ENCODE measurements at regions not wholly inside any gene's neighbourhood (a gene's known extent, or its start where the extent isn't known, plus 50 kb on each side); places are given as distances from the start of the nearest gene placed in this dataset.
"Not testable (repeated sequence)": the region's sequence is repeated elsewhere in the genome, so short reads cannot be mapped to it uniquely, and the experiment has no call there.

DNA sequence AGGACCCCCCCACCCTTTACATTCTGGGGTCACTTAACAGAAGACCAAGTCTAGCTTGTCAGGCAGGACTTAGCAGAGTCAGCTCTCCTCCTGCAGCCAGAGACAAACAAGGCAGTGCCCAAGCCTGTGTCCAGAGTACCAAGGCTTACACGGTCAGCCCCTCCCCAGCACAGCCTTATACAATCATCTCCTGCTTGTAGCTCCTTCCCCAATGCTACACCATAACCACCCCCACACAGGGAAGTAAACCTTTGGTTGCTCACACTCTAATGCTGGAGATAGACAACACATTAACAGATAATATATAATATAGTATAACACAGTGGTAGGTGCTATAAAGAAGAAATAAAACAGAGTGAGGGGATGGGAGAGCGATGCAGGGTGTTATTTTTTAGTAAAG is 175.4 kb upstream of the PWP1 start:
- DNase-seq, result no peak

DNA sequence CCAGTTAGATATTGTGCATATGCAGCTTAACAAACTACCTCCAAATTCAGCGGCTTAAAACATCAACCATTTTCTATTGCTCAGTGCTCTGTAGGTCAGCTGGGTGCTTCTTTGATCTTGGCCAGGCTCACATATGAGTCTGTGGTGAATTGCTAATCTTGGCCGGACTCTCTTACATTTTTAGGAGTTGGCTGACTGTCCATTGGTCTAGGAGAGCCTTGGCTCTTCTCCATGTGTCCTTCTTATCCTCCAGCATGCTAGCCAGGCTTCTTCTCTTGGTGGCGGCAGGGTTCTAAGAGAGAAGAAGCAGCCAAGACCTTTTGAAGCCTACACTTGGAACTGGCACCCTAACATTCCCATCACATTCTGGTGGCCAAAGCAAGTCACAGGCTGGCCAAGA is 174.3 kb upstream of the PWP1 start:
- DNase-seq, result no peak

DNA sequence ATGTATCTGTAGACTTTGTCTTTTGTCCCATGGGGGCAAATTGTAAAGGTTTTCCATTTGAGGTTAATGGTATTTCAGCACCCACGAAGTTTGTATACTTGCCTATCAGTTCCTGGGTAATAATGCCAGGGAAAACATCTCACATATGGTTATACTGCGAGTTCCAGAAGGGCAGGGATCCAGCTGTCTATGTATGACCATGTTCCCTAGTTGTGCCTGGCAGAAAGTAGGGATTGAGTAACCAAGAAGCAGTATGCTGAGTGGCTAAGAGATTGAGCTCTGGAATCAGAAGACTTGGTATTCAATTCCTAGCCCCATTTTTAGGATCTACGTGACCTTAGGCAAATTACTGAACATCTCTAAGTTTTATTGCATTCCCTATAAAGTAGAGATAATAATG is 173.2 kb upstream of the PWP1 start:
- DNase-seq, result no peak

DNA sequence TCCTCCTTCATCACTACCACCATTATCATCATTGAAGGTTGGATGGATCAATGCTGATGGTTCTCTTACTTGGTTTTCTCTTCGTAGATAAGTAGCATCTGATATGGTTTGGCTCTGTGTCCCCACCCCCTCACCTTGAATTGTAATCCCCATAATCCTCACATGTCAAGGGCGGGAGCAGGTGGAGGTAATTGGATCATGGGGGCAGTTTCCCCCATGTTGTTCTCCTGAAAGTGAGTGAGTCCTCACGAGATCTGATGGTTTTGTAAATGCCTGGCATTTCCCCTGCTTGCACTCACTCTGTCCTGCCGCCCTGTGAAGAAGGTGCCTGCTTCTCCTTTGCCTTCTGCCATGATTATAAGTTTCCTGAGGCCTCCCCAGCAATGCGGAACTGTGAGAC is 172.4 kb upstream of the PWP1 start:
- no peak for DNase-seq

DNA sequence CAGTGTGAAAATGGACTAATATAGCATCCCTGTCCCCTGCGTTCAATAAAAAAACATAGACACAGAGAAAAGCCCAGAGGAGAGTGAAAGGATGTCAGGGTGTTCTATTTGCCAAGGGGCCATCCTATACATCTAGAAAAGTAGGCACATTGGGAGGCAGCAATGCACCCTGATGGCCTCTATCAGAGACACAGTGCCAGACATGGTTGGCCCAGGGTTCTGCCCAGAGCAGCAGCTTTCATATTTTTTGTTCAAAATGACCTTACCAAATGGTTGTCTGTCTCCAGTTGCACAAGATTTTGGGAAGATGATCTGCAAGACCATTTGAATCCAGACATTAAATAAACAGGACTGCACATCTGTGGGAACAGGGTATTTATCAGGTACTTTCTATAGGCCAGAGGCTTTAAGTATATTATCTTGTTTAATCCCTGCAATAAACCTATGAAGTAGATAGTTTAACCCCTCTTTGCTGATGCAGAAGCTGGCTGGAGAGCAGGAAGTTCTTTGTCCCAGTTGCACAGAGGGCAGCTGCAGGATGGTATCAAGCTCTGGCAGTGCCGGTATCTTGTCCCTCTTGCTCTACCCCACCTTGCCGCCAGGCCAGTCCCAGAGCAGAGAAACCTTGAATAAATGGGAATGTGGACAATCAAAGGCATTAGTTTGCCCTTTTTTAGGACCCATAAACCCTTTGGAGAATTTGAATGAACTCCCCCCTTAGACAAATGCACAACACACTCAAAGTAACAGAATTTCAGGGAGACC is 171.8 kb upstream of the PWP1 start:
- no peak for DNase-seq

DNA sequence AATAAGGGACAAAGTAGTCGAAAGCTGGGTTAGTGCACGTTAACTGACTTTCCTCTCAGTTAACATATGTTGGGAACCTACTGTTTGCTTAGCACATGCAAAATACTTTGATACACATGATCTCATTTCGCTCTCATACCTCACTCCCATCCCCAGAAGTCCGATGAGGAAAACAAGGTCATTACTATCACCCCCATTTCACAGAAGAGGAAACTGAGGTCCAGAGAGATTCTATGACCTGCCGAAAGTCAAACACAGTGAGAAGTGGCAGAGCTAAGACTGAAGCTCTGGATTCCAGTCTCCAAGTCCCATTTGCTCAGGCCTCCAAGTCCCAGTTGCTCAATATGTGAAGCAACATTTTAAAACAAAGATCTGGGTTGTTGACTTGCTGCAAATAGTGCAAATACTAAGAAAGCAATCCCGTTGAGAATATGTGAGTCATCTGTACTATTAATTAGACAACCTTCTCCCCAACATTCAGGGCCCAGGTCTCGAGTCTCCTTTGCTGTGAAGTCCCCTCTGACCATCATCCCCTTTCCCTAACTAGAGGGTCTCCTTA is 170.6 kb upstream of the PWP1 start:
- DNase-seq, result no peak

DNA sequence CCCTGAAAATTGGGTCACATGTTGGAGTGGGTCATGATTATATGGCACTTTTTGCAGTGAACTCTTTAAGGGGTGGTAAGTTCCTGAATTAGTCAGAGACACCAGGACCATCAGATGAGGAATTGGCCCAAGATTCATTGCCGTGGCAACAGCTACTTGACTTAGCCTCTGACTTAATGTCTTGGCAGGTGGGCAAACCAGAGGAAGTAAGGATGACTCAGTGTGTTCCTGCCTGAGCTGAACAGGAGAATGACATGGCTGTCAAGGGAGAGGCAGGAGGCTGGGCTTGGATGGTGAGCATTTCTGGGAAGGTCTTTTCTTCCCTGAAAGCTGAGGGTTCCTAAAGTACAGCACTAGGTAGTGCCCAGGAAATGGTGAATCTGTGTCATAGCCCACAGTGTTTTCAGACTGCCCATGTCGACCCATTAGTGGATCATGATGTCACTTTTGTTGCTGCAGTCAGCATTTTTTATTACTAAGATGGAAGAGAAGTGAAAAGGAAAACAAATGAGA is 170.1 kb upstream of the PWP1 start:
- DNase-seq, result no peak

DNA sequence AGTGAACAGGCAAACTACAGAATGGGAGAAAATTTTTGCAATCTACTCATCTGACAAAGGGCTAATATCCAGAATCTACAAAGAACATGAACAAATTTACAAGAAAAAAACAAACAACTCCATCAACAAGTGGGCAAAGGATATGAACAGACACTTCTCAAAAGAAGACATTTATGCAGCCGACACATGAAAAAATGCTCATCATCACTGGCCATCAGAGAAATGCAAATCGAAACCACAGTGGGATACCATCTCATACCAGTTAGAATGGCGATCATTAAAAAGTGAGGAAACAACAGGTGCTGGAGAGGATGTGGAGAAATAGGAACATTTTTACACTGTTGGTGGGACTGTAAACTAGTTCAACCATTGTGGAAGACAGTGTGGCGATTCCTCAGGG is 167.8 kb upstream of the PWP1 start:
- DNase-seq, result not testable (repeated sequence)

DNA sequence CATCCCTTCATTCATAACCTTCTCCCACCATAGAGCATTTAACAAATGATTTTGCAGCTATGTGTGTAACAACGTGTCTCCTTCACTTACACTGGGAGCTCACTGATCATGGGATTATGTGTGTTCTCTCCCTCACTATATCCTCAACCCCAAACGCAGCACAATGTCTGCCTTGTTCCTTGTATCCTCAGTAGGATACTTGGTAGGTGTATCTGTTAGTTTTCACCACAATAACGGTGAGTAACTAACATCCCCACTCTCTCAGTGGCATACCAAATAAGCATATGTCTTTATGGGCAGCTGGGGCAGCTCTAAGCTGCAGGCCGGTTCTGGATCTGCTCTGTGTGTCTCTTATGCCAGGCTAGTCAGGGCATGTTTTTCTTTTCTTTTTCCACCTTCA is 166.7 kb upstream of the PWP1 start:
- DNase-seq, result no peak

DNA sequence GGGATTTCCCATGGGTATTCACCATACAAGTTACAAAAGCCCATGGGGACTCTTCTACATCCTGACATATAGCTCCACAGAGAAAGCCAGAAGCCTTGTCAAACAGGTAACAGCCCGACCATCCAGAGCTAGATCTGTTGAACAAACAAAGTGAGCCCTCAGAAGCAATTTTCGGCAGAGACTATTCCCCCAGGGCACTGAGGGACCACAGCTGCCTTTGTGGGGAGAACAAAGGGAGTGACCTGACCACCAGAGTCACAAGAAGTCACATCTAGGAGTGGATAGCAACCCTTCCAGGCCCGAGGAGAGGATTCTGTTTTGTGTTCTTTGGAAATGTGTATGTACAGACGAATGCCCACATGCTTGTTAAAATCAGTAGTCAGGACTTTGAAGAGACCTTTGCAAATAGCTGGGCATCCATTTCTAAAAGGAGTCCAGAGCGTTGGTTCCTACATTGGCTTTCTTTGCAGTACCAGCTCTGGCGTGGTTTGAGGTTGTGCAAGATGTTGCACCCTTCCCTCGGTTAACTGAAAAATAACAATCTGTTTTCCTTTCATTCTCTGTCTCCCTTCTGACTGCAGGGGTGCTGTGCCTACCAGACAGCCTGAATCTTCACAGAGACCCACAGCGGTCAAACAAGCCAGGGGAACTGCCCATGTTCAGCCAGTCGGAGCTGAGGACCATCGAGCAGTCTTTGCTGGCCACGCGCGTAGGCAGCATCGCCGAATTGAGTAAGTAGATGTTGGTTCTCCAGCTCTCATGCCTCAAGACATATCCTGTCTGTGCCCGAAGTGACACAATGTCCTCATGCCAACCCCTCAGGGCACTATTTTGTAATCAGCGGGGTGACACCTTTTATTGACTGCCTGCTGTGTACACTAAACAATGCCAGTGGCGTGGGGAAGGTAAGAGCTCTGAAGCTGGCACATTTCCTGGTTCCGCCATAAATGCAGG is 165.4 kb upstream of the PWP1 start:
- no peak for DNase-seq

DNA sequence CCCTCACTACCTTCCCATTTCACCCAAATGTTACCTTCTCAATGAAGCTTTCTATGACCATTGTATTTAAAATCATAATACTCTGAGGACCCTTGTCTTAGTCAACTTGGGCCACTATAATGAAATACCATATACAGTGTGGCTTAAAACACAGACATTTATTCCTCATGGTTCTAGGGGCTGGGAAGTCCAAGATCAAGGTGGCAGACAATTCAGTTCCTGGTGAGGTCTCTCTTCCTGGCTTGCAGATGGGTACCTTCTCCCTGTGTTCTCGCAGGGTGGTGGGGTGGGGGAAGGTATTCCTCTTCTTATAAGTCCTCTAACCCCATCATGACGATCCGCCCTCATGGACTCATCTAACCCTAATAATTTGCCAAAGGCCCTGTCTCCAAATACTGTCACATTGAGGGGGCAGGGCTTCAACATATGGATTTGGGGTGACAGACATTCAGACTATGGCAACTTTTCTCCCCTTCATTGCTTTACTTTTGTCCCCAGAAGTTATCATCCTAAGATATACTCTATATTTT is 163.7 kb upstream of the PWP1 start:
- DNase-seq, result no peak

DNA sequence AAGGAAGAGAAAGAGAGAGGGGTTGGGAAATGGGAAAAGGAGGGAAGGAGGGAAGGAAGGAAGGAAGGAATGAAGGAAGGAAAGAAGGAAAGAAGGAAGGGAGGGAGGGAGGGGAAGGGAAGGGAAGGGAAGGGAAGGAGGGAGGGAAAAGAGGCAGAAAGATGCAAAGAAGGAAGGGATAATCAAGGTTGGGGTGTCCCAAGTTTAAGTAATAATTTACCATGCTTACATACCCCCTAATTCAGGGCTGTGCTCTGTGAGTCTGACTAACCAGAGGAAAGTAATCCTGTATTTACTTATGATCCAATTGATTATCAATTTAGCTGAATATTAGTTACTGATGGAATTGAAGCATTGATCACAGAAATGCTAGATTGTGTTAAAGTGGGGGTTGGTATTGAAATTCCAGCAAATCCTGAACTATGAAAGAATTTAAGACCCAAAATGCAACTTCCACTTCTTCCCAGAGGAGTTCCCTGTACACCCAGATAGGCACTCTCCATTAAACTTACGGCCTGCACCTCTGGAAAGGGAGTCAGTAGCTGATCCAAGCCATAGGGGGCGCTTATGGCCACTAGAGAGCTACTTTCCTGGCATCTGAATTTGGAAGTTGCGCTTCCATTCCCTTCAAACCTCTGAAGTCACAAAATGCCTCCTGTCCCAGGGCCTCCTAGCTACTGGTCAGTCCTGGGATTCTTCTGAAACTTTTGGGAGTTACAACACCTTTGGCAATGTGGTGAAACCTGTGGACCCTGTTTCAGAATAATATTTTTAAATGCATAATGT is 162.7 kb upstream of the PWP1 start:
- DNase-seq, result no peak

DNA sequence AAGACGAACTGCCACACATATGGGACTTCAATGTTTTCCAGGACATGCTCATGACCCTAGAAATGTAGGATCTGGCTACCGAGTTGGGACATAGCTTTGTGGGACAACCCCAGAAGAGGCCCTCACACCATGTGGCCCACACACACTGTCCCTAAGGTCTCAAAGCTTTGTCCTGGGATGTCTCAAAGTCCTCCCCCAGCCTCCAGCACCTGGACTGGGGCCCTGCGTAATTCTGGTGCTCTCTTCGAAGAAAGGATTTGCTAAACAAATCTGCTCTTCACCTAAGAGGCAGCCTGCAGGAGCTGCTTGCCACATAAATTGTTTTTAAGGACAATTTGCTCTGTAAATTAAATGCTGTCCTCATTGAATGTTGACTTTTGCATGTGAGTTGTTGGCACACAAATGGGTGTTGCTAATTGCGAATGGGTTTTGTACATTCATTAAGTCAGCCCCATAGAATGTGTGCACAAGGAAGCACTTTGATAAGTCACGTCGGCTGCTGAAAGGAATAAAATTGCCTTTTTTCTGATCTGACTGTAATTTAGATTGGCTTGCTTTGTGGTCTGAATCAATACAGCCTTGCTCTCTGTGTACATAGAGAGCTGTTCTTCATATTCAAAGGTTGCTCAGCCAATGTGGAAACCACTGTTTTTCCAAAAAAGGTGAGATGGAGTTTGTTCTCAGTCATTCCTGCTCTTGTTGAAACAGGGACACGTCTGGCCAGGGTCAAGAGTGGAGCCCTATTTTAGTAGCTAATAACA is 161.6 kb upstream of the PWP1 start:
- DNase-seq, result no peak

DNA sequence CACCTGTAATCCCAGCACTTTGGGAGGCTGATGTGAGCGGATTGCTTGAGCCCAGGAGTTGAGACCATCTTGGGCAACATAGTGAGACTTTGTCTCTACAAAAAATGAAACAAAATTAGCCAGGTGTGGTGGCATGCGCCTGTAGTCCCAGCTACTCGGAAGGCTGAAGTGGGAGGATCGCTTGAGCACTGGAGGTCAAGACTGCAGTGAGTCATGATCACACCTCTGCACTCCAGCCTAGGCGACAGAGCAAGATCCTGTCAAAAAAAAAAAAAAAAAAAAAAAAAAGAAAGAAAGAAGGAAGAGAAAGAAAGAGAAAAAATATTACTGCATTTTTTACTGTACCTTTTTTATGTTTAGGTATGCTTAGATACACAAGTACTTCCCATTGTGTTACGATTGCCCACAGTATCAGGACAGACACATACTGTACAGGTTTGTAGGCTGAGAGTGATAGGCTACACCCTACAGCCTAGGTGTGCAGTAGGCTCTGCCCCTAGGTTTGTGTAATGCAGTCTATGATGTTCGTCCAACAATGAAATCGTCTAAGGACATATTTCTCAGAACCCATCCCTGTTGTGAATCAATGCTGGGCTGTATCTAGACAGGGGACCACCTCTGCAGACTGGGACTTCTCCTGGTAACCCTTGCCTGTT is 160.4 kb upstream of the PWP1 start:
- DNase-seq, result no peak

DNA sequence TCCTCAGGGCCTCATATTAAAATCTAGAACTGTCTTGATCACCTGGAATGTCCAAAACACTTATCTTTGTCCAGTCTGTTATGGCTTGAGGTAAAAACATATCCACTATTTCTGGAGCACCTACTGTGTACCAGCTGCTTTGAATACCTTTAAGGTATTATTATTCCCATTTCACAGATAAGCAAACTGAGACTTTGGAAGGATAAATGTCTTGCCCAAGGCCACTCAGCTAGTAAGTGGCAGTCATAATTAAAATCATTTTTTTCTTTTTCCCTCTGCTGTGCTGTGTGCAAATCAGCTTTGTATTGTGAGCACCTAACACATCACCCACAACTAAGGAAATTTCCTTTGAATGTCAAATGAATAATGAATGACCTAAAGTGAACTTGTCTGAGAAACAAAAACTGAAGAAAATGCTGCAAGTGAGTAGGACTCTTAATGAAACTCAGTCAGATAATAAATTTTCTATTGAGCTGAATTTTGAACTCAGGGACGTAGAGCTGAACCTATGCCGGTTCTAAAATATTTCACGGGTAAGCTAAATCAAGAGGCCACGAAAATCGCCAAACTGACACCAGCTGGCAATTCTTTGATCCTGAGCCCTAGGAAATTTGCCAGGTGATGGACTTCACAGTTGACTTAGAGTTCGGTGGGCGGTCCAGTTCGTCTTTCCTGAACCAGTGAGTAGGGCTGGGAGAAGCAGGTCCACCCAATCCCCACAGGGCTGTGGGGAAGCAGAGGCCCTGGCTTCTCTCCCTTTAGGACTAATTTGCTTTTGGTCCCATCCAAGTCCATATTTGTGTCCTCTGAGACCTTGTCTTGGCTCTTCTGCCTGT is 159.7 kb upstream of the PWP1 start:
- no peak for DNase-seq

DNA sequence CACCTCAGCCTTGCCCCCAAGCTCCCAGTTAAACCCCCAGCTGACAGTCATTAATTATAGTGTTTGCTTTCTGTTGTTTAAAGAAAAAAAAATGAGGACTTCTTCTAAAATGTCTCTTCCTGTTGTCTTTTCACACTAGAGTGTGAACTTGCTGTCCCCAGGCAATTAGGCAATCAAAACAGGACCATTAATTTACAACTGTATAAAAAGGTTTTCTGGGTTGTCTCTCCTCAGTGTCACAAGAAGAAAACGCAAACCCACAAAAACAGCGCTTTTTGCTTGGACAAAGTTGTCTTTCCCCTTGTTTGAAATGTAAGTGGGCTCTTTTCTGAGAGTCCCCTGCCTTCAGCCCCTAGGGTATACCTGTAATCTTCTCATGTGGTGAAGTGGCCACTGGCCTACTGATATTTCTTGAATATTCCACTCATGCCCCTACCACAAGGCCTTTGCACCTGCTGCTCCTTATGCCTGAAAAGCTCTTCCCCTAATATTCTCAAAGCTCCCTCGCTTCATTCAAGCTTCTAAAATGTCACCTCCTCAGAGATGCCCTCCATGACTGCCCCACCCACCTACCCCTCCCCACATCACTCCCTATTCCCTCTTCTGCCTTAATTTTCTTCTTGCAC is 158.9 kb upstream of the PWP1 start:
- no peak for DNase-seq

DNA sequence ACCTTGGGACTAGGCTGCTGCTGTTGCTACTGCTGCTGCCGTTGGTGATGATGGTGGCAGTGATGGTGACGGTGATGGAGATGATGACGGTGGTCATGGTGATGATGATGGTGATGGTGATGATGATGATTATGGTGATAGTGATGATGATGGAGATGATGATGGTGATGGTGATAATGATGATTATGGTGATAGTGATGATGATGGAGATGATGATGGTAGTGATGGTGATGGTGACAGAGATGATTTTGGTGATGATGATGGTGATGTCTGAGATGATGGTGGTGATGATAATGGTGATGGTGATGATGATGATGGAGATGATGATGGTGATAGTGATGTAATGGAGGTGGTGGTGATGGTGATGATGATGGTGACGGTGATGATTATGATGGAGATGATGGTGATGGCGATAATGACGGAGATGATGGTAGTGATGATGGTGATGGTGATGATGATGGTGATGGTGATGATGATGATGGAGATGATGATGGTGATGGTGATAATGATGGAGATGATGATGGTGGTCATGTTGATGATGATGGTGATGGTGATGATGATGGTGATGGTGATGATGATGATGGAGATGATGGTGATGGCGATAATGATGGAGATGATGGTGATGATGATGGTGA is 156.8 kb upstream of the PWP1 start:
- no peak for DNase-seq

DNA sequence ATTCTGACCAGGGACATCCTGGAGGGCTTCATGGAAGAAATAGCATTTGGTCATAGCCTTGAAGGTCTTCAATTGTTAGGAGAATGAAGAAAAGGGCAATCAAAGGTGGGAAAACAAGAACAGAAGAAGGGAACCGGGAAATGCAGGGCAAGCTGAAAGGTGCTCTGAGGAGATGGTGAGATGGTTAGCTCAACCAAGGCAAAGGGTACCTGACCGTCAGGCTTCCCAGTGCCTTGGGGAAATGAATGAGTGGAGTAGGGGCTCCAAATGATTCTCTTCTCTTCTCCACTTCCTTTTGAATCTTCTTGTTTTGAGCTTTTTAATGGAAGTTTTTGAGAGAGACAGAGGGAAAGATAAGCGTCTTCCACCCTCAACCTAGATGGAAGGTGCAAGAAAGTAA is 155.6 kb upstream of the PWP1 start:
- DNase-seq, result no peak

DNA sequence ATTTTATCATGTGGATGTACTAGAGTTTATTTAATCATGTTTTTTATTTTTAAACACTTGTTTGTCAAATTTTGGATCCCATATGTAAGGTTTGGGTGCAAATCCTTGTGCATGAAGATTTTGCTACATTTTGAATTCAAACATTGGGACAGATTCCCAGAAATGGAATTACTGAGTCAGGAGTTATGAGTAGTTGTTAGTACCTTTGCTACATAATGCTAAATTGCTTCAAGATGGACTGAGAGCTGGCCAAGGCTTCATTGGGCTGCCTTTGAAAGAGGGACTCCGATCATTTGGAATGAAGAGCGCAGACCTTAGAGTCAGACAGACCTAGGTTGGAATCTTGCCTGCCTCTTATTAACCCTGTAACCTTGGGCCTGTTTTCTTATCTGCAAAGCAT is 154.9 kb upstream of the PWP1 start:
- no peak for DNase-seq
